Fibroblast of villous mesenchyme (primary cell): ENCODE measurements at regions not wholly inside any gene's neighbourhood (a gene's known extent, or its start where the extent isn't known, plus 50 kb on each side); places are given as distances from the start of the nearest gene placed in this dataset.
A peak's percentile ranks its signal among the peaks of the same experiment; 100 is the strongest.
"Not testable (repeated sequence)": the region's sequence is repeated elsewhere in the genome, so short reads cannot be mapped to it uniquely, and the experiment has no call there.

ENCODE experiments used
- DNase-seq: peaks from one replicate; pipeline ENCODE4 v3.0.0-alpha.2; 2010; ENCODE audit warnings: low read depth
- H3K4me3 ChIP-seq: 2 replicates; pipeline ENCODE4 v1.5.1; 2011; ENCODE audit warnings: low read depth, mild to moderate bottlenecking, low read length
- TF ChIP-seq, protein P1 (sequence below): IDR thresholded peaks from 2 replicates; pipeline ENCODE4 v1.5.1; 2012; ENCODE audit warnings: low read depth, mild to moderate bottlenecking, low read length; ENCODE audit not compliant: insufficient read depth

- H3K4me3 ChIP-seq = no peak overlapping the region
- TF ChIP-seq, protein P1, sequence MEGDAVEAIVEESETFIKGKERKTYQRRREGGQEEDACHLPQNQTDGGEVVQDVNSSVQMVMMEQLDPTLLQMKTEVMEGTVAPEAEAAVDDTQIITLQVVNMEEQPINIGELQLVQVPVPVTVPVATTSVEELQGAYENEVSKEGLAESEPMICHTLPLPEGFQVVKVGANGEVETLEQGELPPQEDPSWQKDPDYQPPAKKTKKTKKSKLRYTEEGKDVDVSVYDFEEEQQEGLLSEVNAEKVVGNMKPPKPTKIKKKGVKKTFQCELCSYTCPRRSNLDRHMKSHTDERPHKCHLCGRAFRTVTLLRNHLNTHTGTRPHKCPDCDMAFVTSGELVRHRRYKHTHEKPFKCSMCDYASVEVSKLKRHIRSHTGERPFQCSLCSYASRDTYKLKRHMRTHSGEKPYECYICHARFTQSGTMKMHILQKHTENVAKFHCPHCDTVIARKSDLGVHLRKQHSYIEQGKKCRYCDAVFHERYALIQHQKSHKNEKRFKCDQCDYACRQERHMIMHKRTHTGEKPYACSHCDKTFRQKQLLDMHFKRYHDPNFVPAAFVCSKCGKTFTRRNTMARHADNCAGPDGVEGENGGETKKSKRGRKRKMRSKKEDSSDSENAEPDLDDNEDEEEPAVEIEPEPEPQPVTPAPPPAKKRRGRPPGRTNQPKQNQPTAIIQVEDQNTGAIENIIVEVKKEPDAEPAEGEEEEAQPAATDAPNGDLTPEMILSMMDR = no peak
- DNase-seq = peak; percentile 10
Observed at GRCh38 chr14:80310938-80311750, 99.8 kb upstream of the DIO2 start.

GRCh38 chr14:80304125-80304766 lies 92.9 kb upstream of the DIO2 start:
- peak; percentile 79 for DNase-seq
- TF ChIP-seq, protein P1 = no peak
- H3K4me3 ChIP-seq = no peak overlapping the region

DNA sequence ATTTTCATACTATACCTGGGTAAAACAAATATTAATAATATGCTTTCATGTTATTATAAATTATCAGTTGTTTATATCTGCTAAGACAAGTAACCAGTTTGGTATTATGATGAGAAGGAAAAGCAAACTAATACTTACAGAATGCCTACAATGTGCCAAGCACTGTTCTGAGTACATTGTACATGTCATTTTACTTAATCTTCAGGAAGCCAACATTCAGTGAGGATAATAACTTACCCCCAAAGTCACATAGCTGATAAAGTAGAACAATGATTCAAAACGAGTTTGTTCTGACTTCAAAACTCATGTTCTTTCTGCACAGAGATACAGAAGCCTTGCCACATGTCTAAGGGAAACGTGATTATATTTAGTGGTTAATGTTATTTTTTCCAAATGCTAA lies 89.0 kb upstream of the DIO2 start:
- DNase-seq = no peak
- TF ChIP-seq, protein P1 = no peak
- no peak overlapping the region for H3K4me3 ChIP-seq

GRCh38 chr14:80298491-80299017 lies 87.2 kb upstream of the DIO2 start:
- DNase-seq = no peak
- TF ChIP-seq, protein P1 = no peak
- no peak overlapping the region for H3K4me3 ChIP-seq

DNA sequence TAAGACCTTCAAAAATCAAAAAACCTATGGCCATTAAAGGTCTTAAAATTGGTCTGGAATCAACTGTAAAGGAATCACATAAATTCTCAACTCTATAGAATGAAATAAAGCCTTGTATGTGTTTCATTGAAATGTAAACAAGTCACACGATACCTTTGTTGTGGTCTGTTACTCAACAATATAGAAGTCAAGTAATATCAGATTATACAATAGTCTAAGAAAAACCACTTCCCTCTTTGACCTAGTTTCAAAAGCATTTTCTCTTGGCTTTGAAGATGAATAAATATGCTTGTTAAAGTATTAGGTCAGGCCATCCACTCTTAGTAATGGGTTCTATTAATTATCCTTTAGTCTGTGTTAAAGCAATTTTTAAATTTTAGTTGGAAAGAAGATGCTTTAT lies 79.8 kb upstream of the DIO2 start:
- no peak for DNase-seq
- TF ChIP-seq, protein P1 = no peak
- no peak overlapping the region for H3K4me3 ChIP-seq

- not testable (repeated sequence) for H3K4me3 ChIP-seq, DNase-seq
Observed at GRCh38 chr14:80286744-80287143, 75.4 kb upstream of the DIO2 start.

GRCh38 chr14:80278293-80279023 lies 67.2 kb upstream of the DIO2 start:
- DNase-seq = no peak
- no peak overlapping the region for H3K4me3 ChIP-seq
- TF ChIP-seq, protein P1 = no peak
